NCI-H2081 treated with DMSO at 0.1 percent for 48 hours (cell line): ENCODE measurements at regions not wholly inside any gene's neighbourhood (a gene's known extent, or its start where the extent isn't known, plus 50 kb on each side); places are given as distances from the start of the nearest gene placed in this dataset.

Source experiments
- DNase-seq: peaks from one replicate; lab custom pipeline; 2025; lab: John Stamatoyannopoulos, UW

GRCh38 chr2:198219292-198219691, 414.9 kb downstream of the PLCL1 start:
- no peak for DNase-seq

GRCh38 chr2:198214114-198214596, 409.8 kb downstream of the PLCL1 start:
- no peak for DNase-seq

DNA sequence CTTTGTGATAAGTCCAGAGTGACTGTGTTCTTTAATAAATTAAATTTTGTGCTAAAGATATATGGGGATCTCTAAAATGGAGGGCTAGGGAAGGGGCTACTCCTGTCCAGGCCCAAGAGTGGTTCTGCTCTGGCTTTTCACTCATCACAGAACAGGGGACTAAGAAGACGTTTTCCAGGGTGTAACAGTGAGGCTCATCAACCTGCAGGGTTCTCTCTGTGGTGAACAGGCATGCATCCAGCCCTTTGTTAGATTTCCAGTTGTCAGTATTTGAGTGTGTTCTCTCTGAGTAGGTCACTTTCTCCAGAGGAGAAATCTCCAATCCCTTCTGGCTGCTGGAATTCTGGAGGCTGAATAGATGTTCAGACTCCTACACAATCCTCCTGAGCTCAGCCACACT, 408.9 kb downstream of the PLCL1 start:
- no peak for DNase-seq

DNA sequence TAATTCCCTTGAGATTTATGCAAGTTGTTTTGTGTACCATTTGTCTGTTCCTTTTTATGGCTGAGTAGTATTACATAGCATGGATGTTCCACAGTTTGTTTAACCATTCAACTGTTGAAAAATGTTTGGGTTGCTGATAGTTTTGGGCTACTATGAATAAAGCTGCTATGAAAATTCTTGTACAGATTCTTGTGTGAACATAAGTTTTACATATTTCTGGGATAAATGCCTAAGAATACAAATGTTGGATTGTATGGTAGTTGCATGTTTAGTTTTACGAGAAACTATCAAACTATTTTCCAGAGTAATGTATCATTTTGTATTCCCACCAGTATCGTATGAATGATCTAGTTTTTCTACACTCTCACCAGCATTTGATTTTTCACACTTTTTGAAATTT, 407.3 kb downstream of the PLCL1 start:
- DNase-seq: no peak

- no peak for DNase-seq
Measured at GRCh38 chr2:198203336-198204069, 399.1 kb downstream of the PLCL1 start.
